NCI-H1436 (cell line): ENCODE measurements at regions not wholly inside any gene's neighbourhood (a gene's known extent, or its start where the extent isn't known, plus 50 kb on each side); places are given as distances from the start of the nearest gene placed in this dataset.
"Not testable (repeated sequence)": the region's sequence is repeated elsewhere in the genome, so short reads cannot be mapped to it uniquely, and the experiment has no call there.

Source experiments
- DNase-seq: peaks from one replicate; lab custom pipeline; 2025; lab: John Stamatoyannopoulos, UW

DNA sequence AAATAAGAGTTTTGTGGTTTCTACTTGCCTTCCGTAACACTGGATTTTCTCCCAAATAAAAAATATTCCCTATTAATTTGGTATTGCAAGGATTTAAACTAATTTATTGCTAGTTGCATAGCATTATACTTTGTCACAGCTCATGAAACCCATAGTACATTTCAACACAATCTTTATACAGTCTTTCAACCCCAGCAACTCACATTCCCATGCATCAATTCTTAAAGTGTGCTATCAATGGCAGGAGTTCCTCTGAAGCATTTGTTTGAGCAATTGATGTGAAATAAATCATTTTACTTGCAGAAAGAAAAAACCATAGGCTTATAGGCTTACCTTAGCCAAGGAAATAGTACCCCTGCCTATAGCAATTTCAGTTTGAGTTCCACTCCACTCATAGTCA, 251.9 kb downstream of the PAPSS1 start:
- no peak for DNase-seq

DNA sequence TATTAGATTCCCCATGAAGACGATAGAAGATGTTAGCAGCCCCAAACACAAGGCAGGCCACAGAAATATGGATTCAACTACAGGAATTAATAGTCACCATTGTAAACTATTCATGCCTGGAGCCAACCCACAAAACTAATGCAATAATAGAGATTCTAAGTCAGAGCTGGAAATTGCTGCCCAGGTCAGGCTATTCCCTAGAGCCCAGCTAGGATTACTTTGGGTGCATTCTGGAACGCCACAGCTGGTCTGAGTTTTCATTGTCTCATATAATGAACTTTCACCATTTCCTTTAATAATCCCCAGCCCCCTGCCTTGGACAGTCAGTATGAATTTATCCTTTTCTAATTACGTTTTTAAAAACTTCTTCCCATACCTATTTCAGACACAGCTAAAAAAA, 252.6 kb downstream of the PAPSS1 start:
- DNase-seq = no peak

DNA sequence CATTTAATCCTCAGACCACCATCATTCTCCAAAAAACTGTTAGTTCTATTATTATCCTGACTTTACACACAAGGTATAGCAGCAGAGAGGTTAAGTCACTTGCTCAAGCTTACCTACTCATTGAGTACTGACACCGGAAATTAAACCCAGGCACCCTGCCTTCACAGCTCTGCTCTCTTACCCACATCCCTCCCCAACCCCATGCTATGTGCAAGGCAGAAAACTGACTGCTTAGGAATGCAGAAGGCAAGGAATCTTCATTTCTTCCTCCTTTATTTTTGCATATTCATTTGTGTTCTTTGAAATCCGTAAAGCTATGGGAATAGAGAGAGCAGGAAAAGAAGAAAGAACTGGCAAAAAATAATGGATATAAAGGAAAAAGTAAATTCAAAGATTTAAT, 261.8 kb downstream of the PAPSS1 start:
- DNase-seq = no peak

DNA sequence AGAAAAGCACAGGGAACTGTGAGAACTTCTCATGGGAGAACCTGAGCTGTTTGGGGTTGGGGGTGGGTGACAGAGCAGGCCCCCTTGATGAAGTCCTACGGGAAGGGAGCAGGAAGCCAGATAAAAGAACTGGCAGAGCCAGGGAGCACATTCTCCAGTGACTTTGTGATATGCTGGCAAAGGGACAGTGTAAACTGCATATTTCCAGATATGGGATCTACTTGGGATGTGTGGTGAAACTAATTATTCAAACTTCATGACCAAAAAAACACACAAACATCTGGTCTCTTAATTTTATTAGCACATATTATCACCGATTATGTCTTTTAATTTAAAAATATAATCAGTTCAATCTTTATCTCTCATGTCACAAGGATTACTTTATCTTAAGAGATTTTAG, 266.0 kb downstream of the PAPSS1 start:
- no peak for DNase-seq

DNA sequence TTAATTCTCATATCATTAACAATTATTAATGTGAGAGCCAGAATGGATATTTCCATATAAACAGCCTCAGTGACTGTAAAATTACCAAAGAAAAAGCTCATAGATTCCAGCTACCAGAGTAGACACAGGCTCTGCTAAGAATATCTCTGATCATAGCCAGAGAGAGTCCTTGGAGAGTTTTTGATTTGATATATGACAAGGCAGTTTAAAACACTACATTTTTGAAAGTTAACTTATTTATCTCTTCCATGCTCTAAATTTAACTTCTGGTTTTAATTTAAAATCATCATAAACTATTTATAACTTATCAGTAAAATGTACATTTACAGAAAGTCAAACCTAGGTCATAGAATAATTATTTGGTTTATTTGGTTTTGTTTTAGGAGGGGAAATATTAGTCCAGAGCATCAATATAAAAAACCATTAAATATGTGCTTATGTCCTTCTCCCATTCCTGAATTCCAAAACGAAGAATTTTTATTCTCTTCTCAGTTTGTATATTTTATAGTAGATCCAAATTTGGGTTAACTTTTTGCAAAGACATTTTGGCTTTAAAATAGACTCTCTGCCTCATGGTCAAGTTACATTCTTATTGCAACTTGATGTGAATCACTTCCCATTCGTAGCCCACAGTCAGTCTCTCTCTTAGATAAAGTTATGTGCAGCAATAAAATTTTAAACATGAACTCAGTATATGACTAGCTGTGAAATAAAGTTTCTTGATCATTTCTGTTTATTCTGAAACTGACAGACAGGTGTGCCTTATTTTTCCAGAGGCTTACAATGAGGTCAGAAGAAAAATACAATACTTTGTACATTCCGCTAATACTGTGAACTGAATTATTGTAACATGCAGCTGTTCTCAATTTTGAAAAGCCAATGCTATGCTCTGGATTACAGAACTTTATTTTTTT, 267.1 kb downstream of the PAPSS1 start:
- DNase-seq = no peak

DNA sequence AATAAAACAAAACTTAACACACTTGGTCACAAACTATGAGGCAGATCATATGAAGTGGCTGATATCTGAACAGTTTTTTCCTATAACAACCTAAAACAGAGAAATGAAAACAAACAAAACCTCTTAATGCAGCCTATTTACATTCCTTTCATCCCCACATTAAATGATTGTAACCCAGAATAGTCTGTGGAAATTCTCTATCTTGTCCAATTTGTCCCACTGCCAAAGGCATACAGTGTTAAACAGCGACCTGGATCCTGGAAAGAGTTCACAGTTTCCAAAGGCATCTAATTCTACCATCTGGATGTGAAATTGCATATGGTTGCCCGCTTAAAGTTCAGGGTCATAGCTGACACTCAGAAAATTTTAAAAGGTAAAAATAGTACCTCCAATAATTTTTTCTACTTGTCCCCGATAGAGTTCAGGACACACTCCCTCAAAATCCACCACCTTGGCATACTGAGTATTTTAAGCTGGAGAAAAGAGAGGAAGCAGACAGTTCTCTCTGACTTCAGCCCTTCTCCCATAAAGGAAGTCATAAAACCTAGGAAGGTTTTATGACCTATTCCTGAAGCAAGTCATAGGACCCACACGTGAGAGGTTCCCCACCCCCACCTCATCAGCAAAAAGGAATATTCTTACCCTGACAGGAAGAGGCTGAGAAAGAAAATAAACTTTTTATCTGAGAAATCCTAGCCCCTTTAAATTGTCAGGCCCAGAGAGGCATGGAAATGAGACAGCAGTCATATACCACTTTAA, 270.2 kb downstream of the PAPSS1 start:
- DNase-seq = no peak

DNA sequence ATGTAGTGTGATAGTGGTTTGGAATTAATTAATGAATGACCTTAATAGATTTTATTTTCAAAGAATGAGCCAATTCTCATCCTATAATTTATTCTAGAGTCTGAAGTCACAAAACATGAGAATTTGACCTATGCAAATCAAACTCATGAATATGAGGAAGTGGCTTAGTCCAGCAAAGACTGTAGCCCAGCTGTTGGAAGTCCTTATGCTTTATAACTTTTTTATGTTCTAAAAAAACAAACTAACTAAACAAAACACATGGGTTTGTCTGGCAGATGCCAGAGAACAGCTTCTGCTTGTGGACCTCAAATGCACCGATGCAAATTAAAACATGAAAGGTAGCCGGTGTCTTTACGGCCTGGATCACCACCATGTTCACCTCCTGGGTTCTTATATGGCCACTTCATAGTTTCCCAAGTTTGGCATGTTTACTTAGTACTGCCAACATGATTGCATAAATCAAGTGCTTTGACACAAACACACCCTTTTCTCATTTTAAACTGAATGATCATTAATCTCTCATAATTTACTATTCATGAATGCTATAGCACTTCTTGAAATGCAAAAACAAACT, 277.4 kb downstream of the PAPSS1 start:
- no peak for DNase-seq

DNA sequence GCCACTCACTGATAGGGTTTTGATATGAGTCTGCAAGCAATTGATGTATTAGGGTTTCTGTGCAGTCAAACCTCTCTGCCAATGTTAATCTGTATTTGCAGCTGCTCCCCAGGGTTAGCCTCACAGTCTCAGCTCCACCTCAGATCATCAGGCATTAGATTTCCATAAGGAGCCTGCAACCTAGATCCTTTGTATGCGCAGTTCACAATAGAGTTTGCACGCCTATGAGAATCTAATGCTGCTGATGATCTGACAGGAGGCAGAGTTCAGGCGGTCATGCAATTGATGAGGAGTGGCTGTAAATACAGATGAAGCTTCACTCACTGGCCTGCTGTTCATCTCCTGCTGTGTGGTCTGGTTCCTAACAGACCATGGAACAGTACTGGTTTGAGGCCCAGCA, 280.6 kb downstream of the PAPSS1 start:
- DNase-seq = no peak

DNA sequence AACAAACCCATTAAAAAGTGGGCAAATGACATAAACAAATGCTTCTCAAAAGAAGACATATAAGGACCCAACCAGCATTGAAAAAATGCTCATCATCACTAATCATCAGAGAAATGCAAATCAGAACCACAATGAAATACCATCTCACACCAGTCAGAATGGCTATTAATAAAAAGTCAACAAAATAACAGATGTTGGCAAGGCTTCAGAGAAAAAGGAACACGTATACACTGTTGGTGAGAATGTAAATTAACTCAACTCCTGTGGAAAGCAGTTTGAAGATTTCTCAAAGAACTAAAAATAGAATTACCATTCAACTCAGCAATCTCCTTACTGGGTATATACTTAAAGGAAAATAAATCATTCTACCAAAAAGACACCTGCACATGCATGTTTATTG, 283.6 kb downstream of the PAPSS1 start:
- not testable (repeated sequence) for DNase-seq

DNA sequence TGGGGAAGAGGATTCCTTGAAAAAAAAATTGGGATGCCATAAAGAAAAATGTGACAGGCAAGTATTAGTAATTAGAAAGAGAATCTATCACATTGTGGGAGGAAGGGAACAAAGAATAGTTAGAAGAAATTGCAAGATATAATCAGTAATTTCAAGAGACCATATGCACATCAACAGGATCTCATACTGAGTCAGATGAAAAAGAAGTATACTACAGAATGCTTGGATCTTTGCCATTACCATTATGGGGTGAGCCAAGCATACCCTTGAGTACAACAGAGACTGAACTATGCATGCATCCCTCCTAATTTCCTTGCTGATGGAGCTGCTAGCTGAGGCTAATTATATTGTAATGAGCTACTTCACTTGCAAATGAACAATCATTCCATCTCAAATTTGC, 287.6 kb downstream of the PAPSS1 start:
- no peak for DNase-seq

DNA sequence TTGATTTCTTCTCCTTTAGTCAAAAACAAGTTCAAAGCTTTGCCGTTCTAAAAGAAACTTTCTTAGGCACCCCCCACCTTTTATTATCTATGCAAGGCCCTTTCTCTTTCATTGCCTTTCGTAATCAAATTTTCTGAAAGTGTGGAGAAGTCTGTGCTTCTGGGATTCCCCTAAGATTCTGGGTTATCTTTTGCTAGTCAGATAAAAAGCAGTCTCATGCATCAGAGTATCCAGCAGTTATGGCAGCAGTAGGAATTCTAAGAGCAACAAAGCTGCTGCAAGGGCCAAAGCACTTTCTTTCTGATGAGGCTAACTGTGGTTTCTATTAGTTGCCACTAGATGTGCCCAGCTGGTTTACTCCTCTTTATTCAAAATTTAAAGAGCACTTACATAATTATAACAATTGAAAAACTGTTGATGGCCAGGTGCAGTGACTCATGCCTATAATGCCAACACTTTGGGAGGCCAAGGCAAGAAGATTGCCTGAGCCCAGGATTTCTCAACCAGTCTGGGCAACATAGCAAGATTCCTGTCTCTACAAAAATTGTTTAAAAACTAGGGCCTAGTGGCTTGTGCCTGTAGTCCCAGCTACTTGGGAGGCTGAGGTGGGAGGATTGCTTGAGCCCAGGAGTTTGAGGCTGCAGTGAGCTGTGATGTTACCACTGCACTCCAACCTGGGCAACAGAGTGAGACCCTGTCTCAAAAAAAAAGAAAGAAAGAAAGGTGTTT, 296.2 kb downstream of the PAPSS1 start:
- DNase-seq = no peak

DNA sequence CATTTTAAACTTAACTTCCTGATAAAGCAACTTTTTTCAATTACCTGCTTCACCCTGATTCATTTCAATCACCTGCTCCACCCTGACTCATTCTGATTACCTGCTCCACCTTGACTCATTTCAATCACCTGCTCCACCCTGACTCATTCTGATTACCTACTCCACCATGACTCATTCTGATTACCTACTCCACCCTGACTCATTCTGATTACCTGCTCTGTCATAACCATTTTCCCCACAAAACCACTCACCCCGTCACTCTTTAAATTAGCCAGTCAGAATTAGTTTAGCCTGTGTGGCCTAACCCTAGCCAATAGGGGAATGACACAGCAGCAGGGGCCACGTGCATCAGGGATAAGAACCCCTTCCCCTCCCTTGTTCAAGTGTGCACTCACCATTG, 300.5 kb downstream of the PAPSS1 start:
- DNase-seq = not testable (repeated sequence)

DNA sequence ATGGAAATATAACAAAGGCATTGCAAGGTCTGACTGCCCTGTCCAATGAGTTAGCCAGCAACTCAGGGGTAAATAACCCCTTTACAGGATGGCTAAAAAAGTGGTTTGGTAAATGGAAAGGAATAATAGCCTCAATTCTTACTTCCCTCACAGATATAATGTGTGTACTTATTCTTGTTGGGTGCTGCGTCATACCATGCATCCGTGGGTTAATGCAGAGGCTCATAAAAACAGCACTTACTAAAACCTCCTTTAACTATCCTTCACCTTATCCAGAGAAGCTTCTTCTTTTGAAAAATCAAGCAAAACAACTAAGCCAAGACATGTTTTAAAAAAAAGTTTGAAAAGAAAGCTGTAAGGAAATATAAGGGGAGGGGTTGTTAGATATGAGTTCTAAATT, 301.0 kb downstream of the PAPSS1 start:
- DNase-seq = no peak

DNA sequence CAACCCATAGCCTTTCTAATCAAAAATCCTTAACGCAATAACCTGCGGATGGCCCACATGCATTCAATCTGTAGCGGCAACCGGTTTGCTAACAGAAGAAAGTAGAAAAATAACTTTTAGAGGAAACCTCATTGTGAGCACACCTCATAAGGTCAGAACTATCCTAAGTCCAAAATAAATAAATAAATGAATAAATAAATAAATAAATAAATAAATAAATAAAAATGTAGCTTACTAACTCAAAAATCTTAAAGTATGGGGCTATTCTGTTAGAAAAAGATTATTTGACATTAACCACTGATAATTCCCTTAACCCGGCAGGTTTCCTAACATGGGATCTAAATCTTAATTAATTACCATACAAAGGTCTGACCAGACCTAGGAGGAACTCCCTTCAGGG, 304.5 kb downstream of the PAPSS1 start:
- not testable (repeated sequence) for DNase-seq

DNA sequence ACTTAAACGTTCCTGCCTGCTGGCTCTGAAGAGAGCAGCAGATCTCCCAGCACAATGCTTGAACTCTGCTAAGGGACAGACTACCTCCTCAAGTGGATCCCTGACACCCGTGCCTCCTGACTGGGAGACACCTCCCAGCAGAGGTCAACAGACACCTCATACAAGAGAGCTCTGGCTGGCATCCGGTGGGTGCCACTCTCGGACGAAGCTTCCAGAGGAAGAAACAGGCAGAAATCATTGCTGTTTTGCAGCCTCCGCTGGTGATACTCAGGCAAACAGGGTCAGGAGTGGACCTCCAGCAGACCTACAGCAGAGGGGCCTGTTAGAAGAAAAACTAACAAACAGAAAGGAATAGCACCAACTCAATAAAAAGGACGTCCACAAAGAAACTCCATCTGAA, 310.2 kb downstream of the PAPSS1 start:
- not testable (repeated sequence) for DNase-seq

DNA sequence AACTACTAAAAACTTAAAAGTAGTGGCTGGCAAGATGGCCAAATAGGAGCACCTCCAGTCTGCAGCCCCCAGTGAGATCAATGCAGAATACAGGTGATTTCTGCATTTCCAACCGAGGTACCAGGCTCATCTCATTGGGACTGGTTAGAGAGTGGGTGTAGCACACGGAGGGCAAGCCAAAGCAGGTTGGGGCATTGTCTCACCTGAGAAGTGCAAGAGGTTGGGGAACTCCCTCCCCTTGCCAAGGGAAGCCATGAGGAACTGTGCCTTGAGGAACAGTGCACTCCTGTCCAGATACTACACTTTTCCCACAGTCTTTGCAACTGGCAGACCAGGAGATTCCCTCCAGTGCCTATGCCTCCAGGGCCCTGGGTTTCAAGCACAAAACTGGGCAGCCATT, 311.1 kb downstream of the PAPSS1 start:
- no peak for DNase-seq

DNA sequence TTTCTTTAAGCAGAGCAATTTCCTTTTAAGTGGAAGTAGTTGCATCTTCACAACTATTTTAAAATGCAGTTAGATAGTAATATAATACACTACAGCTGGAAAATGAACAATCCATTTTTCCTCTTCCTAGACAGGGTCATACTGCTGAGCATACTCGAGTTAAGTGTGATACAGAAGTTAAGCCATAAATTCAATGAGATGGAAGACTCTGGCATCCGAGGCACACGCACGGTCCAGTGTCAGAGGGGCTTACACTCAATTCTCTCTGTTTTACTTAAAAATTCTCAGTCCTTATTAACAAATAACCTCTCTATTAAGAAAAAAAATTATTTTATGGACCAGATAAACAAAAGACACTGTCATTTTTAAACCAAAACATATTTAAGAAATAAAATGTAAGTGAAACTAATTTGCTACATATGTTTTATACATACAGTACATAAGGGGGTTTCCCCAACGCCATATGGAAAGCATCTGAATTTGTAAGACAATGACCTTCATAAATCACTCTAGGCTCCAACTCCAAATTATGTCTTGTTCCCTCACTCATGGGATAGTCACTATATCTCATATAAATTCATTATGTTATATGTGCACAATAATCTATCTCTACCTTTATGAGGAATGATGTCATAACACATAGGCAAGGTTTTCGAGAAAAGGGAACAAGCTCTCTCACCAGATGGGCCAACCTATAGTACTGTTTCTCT, 315.3 kb downstream of the PAPSS1 start:
- no peak for DNase-seq

DNA sequence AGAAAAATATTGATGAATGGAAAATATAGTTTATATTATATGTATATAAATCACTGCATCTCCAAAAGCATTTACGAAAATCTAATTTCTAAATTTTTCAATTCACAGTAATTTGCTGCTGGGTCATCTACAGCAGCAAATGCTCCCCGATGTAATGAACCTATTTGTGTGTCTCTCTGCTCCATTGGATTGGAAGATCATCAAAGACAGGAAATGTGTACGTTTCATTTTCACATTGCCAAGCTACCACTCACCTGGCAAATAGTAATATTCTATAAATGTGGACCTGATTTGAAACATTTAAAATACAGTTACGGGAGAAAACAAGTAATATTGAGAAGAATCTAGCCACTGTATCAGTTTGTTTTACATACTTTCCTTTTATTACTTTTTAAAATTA, 317.7 kb downstream of the PAPSS1 start:
- no peak for DNase-seq

DNA sequence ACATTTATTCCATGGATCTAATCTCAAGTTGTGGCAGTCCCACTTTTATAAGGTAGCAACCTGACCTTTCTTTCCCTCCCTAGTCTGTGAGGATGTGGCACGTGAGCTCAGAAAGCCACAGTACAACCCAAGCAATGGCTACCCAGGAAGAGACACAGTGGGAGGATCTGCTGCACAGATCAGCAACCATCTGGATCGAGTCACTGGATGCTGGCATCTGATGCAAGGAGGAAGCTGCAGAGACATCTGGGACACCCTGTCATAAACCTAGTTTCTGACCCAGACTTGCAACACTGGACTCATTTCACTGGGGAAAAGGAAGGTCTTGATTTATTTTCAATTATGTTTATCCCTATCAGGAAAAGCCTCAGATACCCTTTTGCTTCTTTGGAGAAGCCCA, 327.1 kb downstream of the PAPSS1 start:
- no peak for DNase-seq

DNA sequence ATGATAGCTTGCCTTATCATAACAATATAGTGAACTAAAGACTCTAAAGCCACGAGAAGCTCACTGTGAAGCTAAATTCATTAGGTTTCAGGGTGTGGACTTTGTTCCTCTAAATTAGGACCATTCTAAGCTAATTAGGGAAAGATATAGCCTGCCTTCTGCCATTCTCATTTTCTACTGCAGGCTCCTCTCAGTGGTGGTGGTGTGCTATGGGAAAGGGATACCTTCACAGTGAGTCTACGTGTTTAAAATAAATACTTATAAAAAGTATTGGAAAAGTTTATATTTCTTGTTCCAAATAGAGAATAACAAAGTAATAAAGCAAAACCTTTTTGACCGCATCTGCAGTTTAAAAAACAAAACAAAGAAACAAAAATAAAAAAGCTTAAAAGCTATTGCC, 327.7 kb downstream of the PAPSS1 start:
- DNase-seq = no peak

DNA sequence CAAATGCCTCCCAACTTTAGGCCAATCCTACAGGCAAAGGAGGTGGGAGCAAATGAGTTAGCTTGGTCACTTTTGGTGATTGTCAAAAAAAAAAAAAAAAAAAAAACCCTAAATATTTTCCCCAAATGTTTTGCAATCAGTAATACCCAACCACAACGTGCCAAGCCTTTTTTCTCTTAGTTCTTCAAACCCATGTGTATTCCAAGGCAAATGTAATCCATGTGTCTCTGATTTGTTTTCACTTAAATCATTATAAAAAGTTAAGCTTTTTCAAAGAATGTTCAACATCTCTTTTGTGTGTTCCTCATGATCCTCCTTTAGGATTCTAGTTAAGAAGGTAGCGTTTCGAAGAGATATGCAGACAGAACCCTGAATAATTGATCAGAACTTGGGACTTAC, 328.4 kb downstream of the PAPSS1 start:
- no peak for DNase-seq
